ENCODE measurements at regions not wholly inside any gene's neighbourhood (a gene's known extent, or its start where the extent isn't known, plus 50 kb on each side); places are given as distances from the start of the nearest gene placed in this dataset.
"Not testable (repeated sequence)": the region's sequence is repeated elsewhere in the genome, so short reads cannot be mapped to it uniquely, and the experiment has no call there.

DNA sequence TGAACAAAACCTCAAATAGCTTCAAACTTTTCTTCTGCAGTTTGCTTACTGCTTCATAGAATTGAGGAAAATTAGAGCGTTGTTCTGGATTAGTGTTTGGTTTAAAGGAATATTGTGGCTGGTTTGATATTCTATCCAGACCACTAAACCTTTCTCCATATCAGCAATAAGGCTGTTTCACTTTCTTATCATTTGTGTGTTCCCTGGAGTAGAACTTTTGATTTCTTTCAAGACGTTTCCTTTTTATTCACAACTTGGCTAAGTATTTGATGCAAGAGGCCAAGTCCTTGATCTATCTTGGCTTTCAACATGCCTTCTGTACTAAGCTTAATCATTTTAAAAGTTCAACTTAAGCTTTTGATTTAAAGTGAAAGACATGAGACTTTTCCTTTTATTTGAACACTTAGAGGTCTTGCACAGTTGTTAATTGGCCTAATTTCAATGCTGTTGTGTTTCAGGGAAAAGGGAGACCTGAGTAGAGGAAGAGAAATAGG, 359.1 kb downstream of the S1PR1 start:
- ChIA-PET CTCF (no interaction called here), POLR2A (no interaction called here)
- dilution Hi-C loops (cut with MboI; ENCODE audit: extremely low pct_ligation_motif_present, low sequenced_read_pairs) (no loop called here), intact Hi-C loops (cut with micrococcal nuclease) (no loop called here)
- no peak overlapping the region for H3K4me2 ChIP-seq (ENCODE audit: insufficient read depth, low read length)
- no TSS peak for BruUV-seq (replicated peaks)
- H3K9me1 ChIP-seq (replicated peaks; ENCODE audit: control insufficient read depth, extremely low read depth, insufficient read depth, low read length) = no peaks in the 10 kb centered on the region
- peak; percentile 24 for FAIRE-seq
- H4K20me1 ChIP-seq (replicated peaks; ENCODE audit: control insufficient read depth, extremely low read depth, insufficient read depth, low read length) = no peaks in the 10 kb centered on the region
- no peak overlapping the region for H3K27ac ChIP-seq (ENCODE audit: insufficient read depth, low read depth, low read length)
- H3K9ac ChIP-seq (replicated peaks; ENCODE audit: extremely low read depth, insufficient read depth, low read length) = no peak overlapping the region
- H3K4me1 ChIP-seq (ENCODE audit: control insufficient read depth, extremely low read depth, insufficient read depth, low read length) = no peaks in the 10 kb centered on the region
- TF ChIP-seq JUN (IDR thresholded peaks at IDR 0.05; ENCODE audit: borderline replicate concordance, insufficient read depth, insufficient read length, low read depth) (no peak), MYC (IDR thresholded peaks at IDR 0.05; ENCODE audit: low read depth, low read length) (no peak), POLR2AphosphoS5 (IDR thresholded peaks at IDR 0.05; ENCODE audit: insufficient read depth, low read depth, low read length) (no peak), GATA2 (IDR thresholded peaks at IDR 0.05; ENCODE audit: insufficient read depth, insufficient read length, low read depth, low read length) (no peak), EZH2 (IDR thresholded peaks at IDR 0.05; ENCODE audit: borderline replicate concordance, low read depth, low read length, severe bottlenecking) (no peak), FOS (IDR thresholded peaks at IDR 0.05; ENCODE audit: borderline replicate concordance, insufficient read depth, low read length) (no peak), POLR2A (IDR thresholded peaks at IDR 0.05; ENCODE audit: low read depth, low read length) (no peak), MAX (IDR thresholded peaks at IDR 0.05; ENCODE audit: insufficient read depth, insufficient read length) (no peak)
- TF ChIP-seq, protein P1, sequence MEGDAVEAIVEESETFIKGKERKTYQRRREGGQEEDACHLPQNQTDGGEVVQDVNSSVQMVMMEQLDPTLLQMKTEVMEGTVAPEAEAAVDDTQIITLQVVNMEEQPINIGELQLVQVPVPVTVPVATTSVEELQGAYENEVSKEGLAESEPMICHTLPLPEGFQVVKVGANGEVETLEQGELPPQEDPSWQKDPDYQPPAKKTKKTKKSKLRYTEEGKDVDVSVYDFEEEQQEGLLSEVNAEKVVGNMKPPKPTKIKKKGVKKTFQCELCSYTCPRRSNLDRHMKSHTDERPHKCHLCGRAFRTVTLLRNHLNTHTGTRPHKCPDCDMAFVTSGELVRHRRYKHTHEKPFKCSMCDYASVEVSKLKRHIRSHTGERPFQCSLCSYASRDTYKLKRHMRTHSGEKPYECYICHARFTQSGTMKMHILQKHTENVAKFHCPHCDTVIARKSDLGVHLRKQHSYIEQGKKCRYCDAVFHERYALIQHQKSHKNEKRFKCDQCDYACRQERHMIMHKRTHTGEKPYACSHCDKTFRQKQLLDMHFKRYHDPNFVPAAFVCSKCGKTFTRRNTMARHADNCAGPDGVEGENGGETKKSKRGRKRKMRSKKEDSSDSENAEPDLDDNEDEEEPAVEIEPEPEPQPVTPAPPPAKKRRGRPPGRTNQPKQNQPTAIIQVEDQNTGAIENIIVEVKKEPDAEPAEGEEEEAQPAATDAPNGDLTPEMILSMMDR (IDR thresholded peaks at IDR 0.05; ENCODE audit: extremely low read depth in 1 of 2, insufficient read depth in 1 of 2, low read depth in 1 of 2, low read length in 2 of 2) = no peak
- H2AFZ ChIP-seq (ENCODE audit: low read depth, low read length) = no peak overlapping the region
- peaks cover 0 to 5% of the 10 kb centered on the region in 2 experiments for H3K27me3 ChIP-seq (ENCODE audit: control insufficient read depth in 2 of 2, insufficient read depth in 2 of 2, low read length in 2 of 2)
- H3K36me3 ChIP-seq (ENCODE audit: control insufficient read depth in 2 of 2, extremely low read depth in 1 of 2, insufficient read depth in 2 of 2, low read length in 2 of 2) = no peaks in the 10 kb centered on the region
- no peak for DNase-seq (ENCODE audit: low read depth, low spot score)
- H3K79me2 ChIP-seq (ENCODE audit: control insufficient read depth, insufficient read depth, low read length) = no peaks in the 10 kb centered on the region
- H3K4me3 ChIP-seq (replicated peaks in 1 of 3; ENCODE audit: insufficient read depth in 1 of 3, low read depth in 1 of 3, low read length in 3 of 3) = no peak overlapping the region
- no peaks in the 10 kb centered on the region for H3K9me3 ChIP-seq (replicated peaks; ENCODE audit: control insufficient read depth, insufficient read depth, low read length)

- H3K27ac ChIP-seq (ENCODE audit: insufficient read depth, low read depth, low read length); H3K4me1 ChIP-seq (ENCODE audit: control insufficient read depth, extremely low read depth, insufficient read depth, low read length); H3K4me2 ChIP-seq (ENCODE audit: insufficient read depth, low read length); CTCF ChIA-PET; intact Hi-C loops (cut with micrococcal nuclease); POLR2A ChIA-PET; H3K9me1 ChIP-seq (replicated peaks; ENCODE audit: control insufficient read depth, extremely low read depth, insufficient read depth, low read length); H3K4me3 ChIP-seq (replicated peaks in 1 of 3; ENCODE audit: insufficient read depth in 1 of 3, low read depth in 1 of 3, low read length in 3 of 3); H3K9ac ChIP-seq (replicated peaks; ENCODE audit: extremely low read depth, insufficient read depth, low read length); FAIRE-seq; H4K20me1 ChIP-seq (replicated peaks; ENCODE audit: control insufficient read depth, extremely low read depth, insufficient read depth, low read length); H3K9me3 ChIP-seq (replicated peaks; ENCODE audit: control insufficient read depth, insufficient read depth, low read length); H3K27me3 ChIP-seq (ENCODE audit: control insufficient read depth in 2 of 2, insufficient read depth in 2 of 2, low read length in 2 of 2); dilution Hi-C loops (cut with MboI; ENCODE audit: extremely low pct_ligation_motif_present, low sequenced_read_pairs); DNase-seq (ENCODE audit: low read depth, low spot score); H2AFZ ChIP-seq (ENCODE audit: low read depth, low read length); H3K36me3 ChIP-seq (ENCODE audit: control insufficient read depth in 2 of 2, extremely low read depth in 1 of 2, insufficient read depth in 2 of 2, low read length in 2 of 2); BruUV-seq (replicated peaks); H3K79me2 ChIP-seq (ENCODE audit: control insufficient read depth, insufficient read depth, low read length): not testable (repeated sequence)
These were observed 363.8 kb downstream of the S1PR1 start for GRCh38 chr1:101600615-101601014.
